Activated naive CD4-positive, alpha-beta T cell treated with anti-CD3 and anti-CD28 coated beads, Interleukin-2, amount 10 ng/mL, durations not matched to agents 7 days and 5 days (primary cell): ENCODE measurements at regions not wholly inside any gene's neighbourhood (a gene's known extent, or its start where the extent isn't known, plus 50 kb on each side); places are given as distances from the start of the nearest gene placed in this dataset.

Experiments used
- CTCF ChIA-PET: fragments of 350-600 bp; sonication (Branson Sonifier 250); formaldehyde crosslinking; loops from one replicate; lab custom pipeline; 2021; ENCODE audit warnings: antibody characterized with exemption; lab: Charles Lee
- DNase-seq: peaks from one replicate; pipeline ENCODE4 v3.0.0-alpha.2; 2020
- H3K27ac Mint-ChIP-seq: one replicate; pipeline ENCODE4 v1.8.0; 2021; ENCODE audit warnings: mild to moderate bottlenecking, moderate library complexity, mixed read lengths
- H3K27me3 Mint-ChIP-seq: one replicate; pipeline ENCODE4 v1.8.0; 2021; ENCODE audit warnings: mild to moderate bottlenecking, mixed read lengths
- H3K36me3 Mint-ChIP-seq: one replicate; pipeline ENCODE4 v1.8.0; 2021; ENCODE audit warnings: mixed read lengths
- H3K4me1 Mint-ChIP-seq: one replicate; pipeline ENCODE4 v1.8.0; 2021; ENCODE audit warnings: mixed read lengths
- H3K4me3 Mint-ChIP-seq: one replicate; pipeline ENCODE4 v1.8.0; 2021; ENCODE audit warnings: mild to moderate bottlenecking, moderate library complexity, mixed read lengths
- H3K9me3 Mint-ChIP-seq: one replicate; pipeline ENCODE4 v1.8.0; 2021; ENCODE audit warnings: mixed read lengths

GRCh38 chr1:230548357-230548756 lies 93.9 kb upstream of the COG2 start:
- H3K4me1 Mint-ChIP-seq: peaks cover 3% of the 10 kb centered on the region
- no peaks in the 10 kb centered on the region for H3K9me3 Mint-ChIP-seq
- H3K27ac Mint-ChIP-seq: no peak overlapping the region
- H3K27me3 Mint-ChIP-seq: peaks cover 10% of the 10 kb centered on the region
- H3K4me3 Mint-ChIP-seq: no peak overlapping the region
- DNase-seq: no peak
- CTCF ChIA-PET: no interaction called here
- H3K36me3 Mint-ChIP-seq: no peaks in the 10 kb centered on the region

- Mint-ChIP-seq H3K27ac (no peak overlapping the region), H3K4me3 (no peak overlapping the region), H3K27me3 (peaks cover 10% of the 10 kb centered on the region), H3K9me3 (no peaks in the 10 kb centered on the region), H3K36me3 (no peaks in the 10 kb centered on the region), H3K4me1 (no peaks in the 10 kb centered on the region)
- CTCF ChIA-PET: no interaction called here
- no peak for DNase-seq
These were observed 97.1 kb upstream of the COG2 start for GRCh38 chr1:230545181-230545580.

GRCh38 chr1:230544758-230545157 lies 97.5 kb upstream of the COG2 start:
- no peak overlapping the region for H3K27ac Mint-ChIP-seq
- H3K27me3 Mint-ChIP-seq: peaks cover 10% of the 10 kb centered on the region
- no peaks in the 10 kb centered on the region for H3K36me3 Mint-ChIP-seq
- CTCF ChIA-PET: no interaction called here
- no peaks in the 10 kb centered on the region for H3K4me1 Mint-ChIP-seq
- H3K9me3 Mint-ChIP-seq: no peaks in the 10 kb centered on the region
- H3K4me3 Mint-ChIP-seq: no peak overlapping the region
- DNase-seq: no peak

GRCh38 chr1:230543085-230543484 lies 99.2 kb upstream of the COG2 start:
- CTCF ChIA-PET: no interaction called here
- no peak overlapping the region for H3K27ac Mint-ChIP-seq
- H3K36me3 Mint-ChIP-seq: no peaks in the 10 kb centered on the region
- peaks cover 9% of the 10 kb centered on the region for H3K27me3 Mint-ChIP-seq
- DNase-seq: no peak
- H3K4me1 Mint-ChIP-seq: no peaks in the 10 kb centered on the region
- H3K9me3 Mint-ChIP-seq: no peaks in the 10 kb centered on the region
- H3K4me3 Mint-ChIP-seq: no peak overlapping the region

GRCh38 chr1:230542681-230543080 lies 99.6 kb upstream of the COG2 start:
- DNase-seq: no peak
- peaks cover 8% of the 10 kb centered on the region for H3K27me3 Mint-ChIP-seq
- H3K27ac Mint-ChIP-seq: no peak overlapping the region
- H3K4me1 Mint-ChIP-seq: no peaks in the 10 kb centered on the region
- H3K4me3 Mint-ChIP-seq: no peak overlapping the region
- H3K9me3 Mint-ChIP-seq: no peaks in the 10 kb centered on the region
- no peaks in the 10 kb centered on the region for H3K36me3 Mint-ChIP-seq
- CTCF ChIA-PET: no interaction called here

- Mint-ChIP-seq H3K27ac (no peak overlapping the region), H3K4me1 (no peaks in the 10 kb centered on the region), H3K27me3 (peaks cover 6% of the 10 kb centered on the region), H3K4me3 (no peak overlapping the region), H3K9me3 (no peaks in the 10 kb centered on the region), H3K36me3 (no peaks in the 10 kb centered on the region)
- DNase-seq: no peak
- CTCF ChIA-PET: no interaction called here
These were observed 100.2 kb upstream of the COG2 start for GRCh38 chr1:230542054-230542453.

GRCh38 chr1:230541306-230541705 lies 101.0 kb upstream of the COG2 start:
- no peak for DNase-seq
- Mint-ChIP-seq H3K27me3 (peaks cover 6% of the 10 kb centered on the region), H3K27ac (no peak overlapping the region), H3K4me1 (no peaks in the 10 kb centered on the region), H3K4me3 (no peak overlapping the region), H3K36me3 (no peaks in the 10 kb centered on the region), H3K9me3 (no peaks in the 10 kb centered on the region)
- CTCF ChIA-PET: no interaction called here

GRCh38 chr1:230540421-230541155 lies 101.7 kb upstream of the COG2 start:
- no peaks in the 10 kb centered on the region for H3K9me3 Mint-ChIP-seq
- CTCF ChIA-PET: no interaction called here
- DNase-seq: no peak
- H3K4me3 Mint-ChIP-seq: no peak overlapping the region
- peaks cover 6% of the 10 kb centered on the region for H3K27me3 Mint-ChIP-seq
- H3K27ac Mint-ChIP-seq: no peak overlapping the region
- H3K4me1 Mint-ChIP-seq: no peaks in the 10 kb centered on the region
- no peaks in the 10 kb centered on the region for H3K36me3 Mint-ChIP-seq

- CTCF ChIA-PET: no interaction called here
- H3K36me3 Mint-ChIP-seq: no peaks in the 10 kb centered on the region
- no peak overlapping the region for H3K27ac Mint-ChIP-seq
- no peak overlapping the region for H3K4me3 Mint-ChIP-seq
- peaks cover 6% of the 10 kb centered on the region for H3K27me3 Mint-ChIP-seq
- peaks cover 5% of the 10 kb centered on the region for H3K9me3 Mint-ChIP-seq
- H3K4me1 Mint-ChIP-seq: no peaks in the 10 kb centered on the region
- DNase-seq: no peak
These were observed 104.8 kb upstream of the COG2 start for GRCh38 chr1:230537456-230537855.

- CTCF ChIA-PET: no interaction called here
These were observed 105.6 kb upstream of the COG2 start for GRCh38 chr1:230536641-230537155.

GRCh38 chr1:230534224-230534623 lies 108.1 kb upstream of the COG2 start:
- Mint-ChIP-seq H3K27me3 (peaks cover 3% of the 10 kb centered on the region), H3K9me3 (peaks cover 5% of the 10 kb centered on the region), H3K27ac (no peak overlapping the region), H3K36me3 (no peaks in the 10 kb centered on the region), H3K4me1 (no peaks in the 10 kb centered on the region), H3K4me3 (no peak overlapping the region)
- CTCF ChIA-PET: no interaction called here
- DNase-seq: no peak

More at GRCh38 chr1:230536641-230537155, 105.6 kb upstream of the COG2 start:
- Mint-ChIP-seq H3K4me3 (no peak overlapping the region), H3K27me3 (peaks cover 6% of the 10 kb centered on the region), H3K9me3 (peaks cover 5% of the 10 kb centered on the region), H3K27ac (no peak overlapping the region), H3K4me1 (no peaks in the 10 kb centered on the region), H3K36me3 (no peaks in the 10 kb centered on the region)
- no peak for DNase-seq

GRCh38 chr1:230531103-230531502 lies 105.0 kb upstream of the PGBD5 start:
- H3K4me1 Mint-ChIP-seq: no peaks in the 10 kb centered on the region
- H3K9me3 Mint-ChIP-seq: peaks cover 6% of the 10 kb centered on the region
- CTCF ChIA-PET: no interaction called here
- H3K4me3 Mint-ChIP-seq: no peak overlapping the region
- H3K36me3 Mint-ChIP-seq: no peaks in the 10 kb centered on the region
- H3K27me3 Mint-ChIP-seq: peaks cover 14% of the 10 kb centered on the region
- no peak overlapping the region for H3K27ac Mint-ChIP-seq
- DNase-seq: no peak

GRCh38 chr1:230519246-230519645 lies 93.1 kb upstream of the PGBD5 start:
- Mint-ChIP-seq H3K4me3 (no peak overlapping the region), H3K36me3 (no peaks in the 10 kb centered on the region)

GRCh38 chr1:230518511-230518910 lies 92.4 kb upstream of the PGBD5 start:
- Mint-ChIP-seq H3K36me3 (no peaks in the 10 kb centered on the region), H3K27me3 (peaks cover 7% of the 10 kb centered on the region), H3K4me3 (no peak overlapping the region), H3K9me3 (no peaks in the 10 kb centered on the region), H3K27ac (no peak overlapping the region), H3K4me1 (no peaks in the 10 kb centered on the region)
- CTCF ChIA-PET: no interaction called here
- no peak for DNase-seq

More at GRCh38 chr1:230519246-230519645, 93.1 kb upstream of the PGBD5 start:
- H3K27ac Mint-ChIP-seq: no peak overlapping the region
- CTCF ChIA-PET: no interaction called here
- DNase-seq: no peak
- H3K4me1 Mint-ChIP-seq: no peaks in the 10 kb centered on the region
- H3K27me3 Mint-ChIP-seq: peaks cover 7% of the 10 kb centered on the region
- no peaks in the 10 kb centered on the region for H3K9me3 Mint-ChIP-seq

GRCh38 chr1:230517786-230518185 lies 91.7 kb upstream of the PGBD5 start:
- CTCF ChIA-PET: no interaction called here
- H3K36me3 Mint-ChIP-seq: no peaks in the 10 kb centered on the region
- H3K27me3 Mint-ChIP-seq: peaks cover 7% of the 10 kb centered on the region
- no peaks in the 10 kb centered on the region for H3K9me3 Mint-ChIP-seq
- H3K4me1 Mint-ChIP-seq: no peaks in the 10 kb centered on the region
- no peak for DNase-seq
- H3K27ac Mint-ChIP-seq: no peak overlapping the region
- H3K4me3 Mint-ChIP-seq: no peak overlapping the region
